ENCODE measurements at regions not wholly inside any gene's neighbourhood (a gene's known extent, or its start where the extent isn't known, plus 50 kb on each side); places are given as distances from the start of the nearest gene placed in this dataset.

GRCh38 chr14:55519473-55520080, 60.4 kb upstream of the KTN1 start:
- intact Hi-C loops (cut with DNase I), result no loop called here
- no peak for TF ChIP-seq CTCF (IDR thresholded peaks at IDR 0.05)
- no peaks in the 10 kb centered on the region for H3K27me3 ChIP-seq (ENCODE audit: insufficient read depth in 3 of 3, low read length in 2 of 3)

GRCh38 chr14:55523321-55523720, 56.7 kb upstream of the KTN1 start:
- no peak overlapping the region for H3K27ac ChIP-seq
- no peak for TF ChIP-seq CTCF (IDR thresholded peaks at IDR 0.05)
- ATAC-seq, result no peak

More at GRCh38 chr14:55519473-55520080, 60.4 kb upstream of the KTN1 start:
- no peak overlapping the region for H3K27ac ChIP-seq
- H3K4me1 ChIP-seq, result peaks cover 3% of the 10 kb centered on the region
- 96 to 100% (median 98%) methylated on average over 1 of the region's 1 CpG for WGBS, 3 donors
- no peak overlapping the region for H3K4me3 ChIP-seq
- no peaks in the 10 kb centered on the region for H3K36me3 ChIP-seq (ENCODE audit: insufficient read depth in 1 of 2, low read depth in 1 of 2)
- peaks cover 7% of the 10 kb centered on the region for H3K9me3 ChIP-seq
- ATAC-seq, result no peak
- DNase-seq, result no peak

More at GRCh38 chr14:55523321-55523720, 56.7 kb upstream of the KTN1 start:
- no peaks in the 10 kb centered on the region for H3K4me1 ChIP-seq
- H3K4me3 ChIP-seq, result no peak overlapping the region
- no peak for DNase-seq
- peaks cover 7% of the 10 kb centered on the region for H3K9me3 ChIP-seq
- intact Hi-C loops (cut with DNase I), result loop anchor here in 1 of 2 donors (2.0 kb wide), 1 partner anchor 39 kb away; no protein-coding TSS in a partner anchor
- no peaks in the 10 kb centered on the region for H3K27me3 ChIP-seq (ENCODE audit: insufficient read depth in 3 of 3, low read length in 2 of 3)
- 75 to 86% (median 84%) methylated on average over 2 of the region's 2 CpGs for WGBS, 3 donors
- H3K36me3 ChIP-seq (ENCODE audit: insufficient read depth in 1 of 2, low read depth in 1 of 2), result no peaks in the 10 kb centered on the region

Measured in psoas muscle (tissue), 7 donors.